HG02981 (cell line): ENCODE measurements at regions not wholly inside any gene's neighbourhood (a gene's known extent, or its start where the extent isn't known, plus 50 kb on each side); places are given as distances from the start of the nearest gene placed in this dataset.

ENCODE experiments used
- ATAC-seq: cut with Tn5 transposase; IDR thresholded peaks from one replicate; pipeline ENCODE4 v1.9.1; 2021; ENCODE audit warnings: mild to moderate bottlenecking, moderate library complexity; ENCODE audit not compliant: unreplicated experiment

DNA sequence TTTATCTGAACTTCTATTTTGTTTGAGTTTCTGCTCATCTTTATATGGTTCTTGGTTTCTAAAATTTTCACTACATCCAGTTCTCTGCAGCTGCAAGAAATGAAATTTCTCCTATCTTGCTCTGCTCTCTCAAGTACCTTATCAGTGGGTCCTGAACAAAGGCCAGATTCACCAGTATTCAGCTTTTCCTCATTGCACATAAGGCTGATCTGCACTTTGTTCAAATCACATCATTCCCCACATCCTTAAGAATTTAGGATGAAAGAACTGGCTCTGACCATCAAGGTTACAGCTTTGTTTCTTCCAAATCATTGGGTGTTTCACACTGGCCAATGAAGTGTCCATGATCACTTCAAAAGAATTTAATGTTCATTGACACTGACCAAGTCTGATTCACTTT is 211.4 kb downstream of the GRIN2B start:
- ATAC-seq = no peak

DNA sequence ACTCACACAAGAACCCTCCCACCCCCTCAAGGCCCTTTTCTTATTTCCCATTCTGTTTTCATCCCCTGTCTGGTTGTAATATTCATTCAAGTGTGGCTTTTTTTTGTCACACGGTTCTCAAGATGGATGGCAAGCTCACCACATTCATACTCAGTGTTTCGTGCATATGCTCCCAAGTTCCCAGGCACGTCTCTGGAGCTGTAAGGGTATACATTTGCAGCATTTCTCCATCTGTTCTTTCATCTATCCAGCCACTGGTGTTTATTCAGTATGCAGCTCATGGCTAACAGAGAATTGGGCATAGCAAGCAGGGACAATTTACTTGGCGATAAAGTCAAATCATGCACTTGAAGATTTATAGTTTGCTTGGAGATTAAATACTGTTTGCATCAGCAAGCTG is 212.1 kb downstream of the GRIN2B start:
- ATAC-seq = no peak

- ATAC-seq = no peak
These were observed 216.7 kb downstream of the GRIN2B start for GRCh38 chr12:13764748-13765147.

GRCh38 chr12:13749389-13749788 is 232.0 kb downstream of the GRIN2B start:
- ATAC-seq = no peak

GRCh38 chr12:13745111-13745860 is 236.1 kb downstream of the GRIN2B start:
- ATAC-seq = no peak

DNA sequence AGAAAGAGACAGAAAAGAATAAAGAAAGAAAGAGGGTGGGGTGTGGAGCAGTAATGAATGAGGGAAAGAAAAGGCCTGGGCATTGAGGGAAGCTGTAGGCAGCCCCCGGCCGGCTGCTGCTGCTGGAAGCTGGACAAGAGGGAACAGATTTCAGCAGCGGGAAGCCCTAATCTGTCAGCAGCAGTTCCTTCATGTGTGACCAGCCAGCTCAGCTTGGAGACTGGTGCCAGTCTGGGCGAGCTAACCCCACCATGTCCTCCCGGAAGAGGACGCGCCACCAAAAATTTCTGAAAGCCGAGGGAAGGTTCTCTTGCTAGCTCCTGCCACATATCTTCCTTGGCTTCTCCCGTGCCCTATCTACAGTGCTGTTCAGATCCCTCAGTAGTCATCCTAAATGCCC is 236.8 kb downstream of the GRIN2B start:
- no peak for ATAC-seq

GRCh38 chr12:13740149-13740545 is 241.3 kb downstream of the GRIN2B start:
- no peak for ATAC-seq

- no peak for ATAC-seq
These were observed 245.7 kb downstream of the GRIN2B start for GRCh38 chr12:13735734-13736133.

- no peak for ATAC-seq
These were observed 246.7 kb downstream of the GRIN2B start for GRCh38 chr12:13734584-13735152.

DNA sequence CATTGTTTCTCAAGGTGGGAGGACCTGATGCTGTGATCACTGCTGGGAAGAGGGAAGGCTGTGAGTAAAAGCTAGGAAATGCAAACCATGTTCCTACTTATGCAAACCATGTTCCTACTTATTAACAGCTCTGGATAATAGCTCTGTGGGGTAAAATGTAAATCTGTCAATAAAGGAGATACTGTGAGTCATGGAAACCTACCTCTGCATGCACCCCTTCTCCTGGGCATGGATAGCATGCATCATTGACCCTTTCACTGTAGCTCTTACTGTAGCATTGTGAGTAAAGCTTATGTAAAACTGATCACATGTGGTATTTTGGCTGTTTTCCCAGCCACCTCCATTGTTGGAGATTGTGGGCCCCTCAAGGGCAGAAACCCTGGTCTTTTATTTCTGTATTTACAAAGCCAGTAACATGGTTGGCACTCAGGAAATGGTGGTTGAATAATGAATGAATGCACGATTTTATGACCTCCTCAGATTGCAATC is 253.7 kb downstream of the GRIN2B start:
- no peak for ATAC-seq

DNA sequence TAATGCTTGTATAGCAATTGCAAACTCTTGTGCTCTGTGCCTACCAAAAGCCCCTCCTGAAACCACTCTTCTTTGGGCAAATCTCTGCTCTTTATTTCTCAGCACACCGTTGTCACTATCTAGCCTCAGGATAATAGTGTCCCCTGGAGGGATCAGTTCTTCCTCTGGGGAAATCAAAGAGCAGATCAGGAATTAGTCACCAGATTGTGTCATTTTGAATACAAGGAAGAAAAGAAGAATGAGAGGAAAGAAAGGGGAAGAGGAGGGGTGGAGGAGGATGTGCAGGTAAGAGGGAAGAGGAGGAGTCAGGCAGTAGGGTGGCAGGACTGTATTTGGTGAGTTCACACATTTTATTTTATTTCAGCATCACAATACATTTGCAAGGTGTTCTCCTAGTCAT is 256.4 kb downstream of the GRIN2B start:
- ATAC-seq = no peak

- no peak for ATAC-seq
These were observed 257.3 kb downstream of the GRIN2B start for GRCh38 chr12:13724136-13724535.

GRCh38 chr12:13719986-13720385 is 261.4 kb downstream of the GRIN2B start:
- no peak for ATAC-seq

- no peak for ATAC-seq
These were observed 263.1 kb downstream of the GRIN2B start for GRCh38 chr12:13718271-13718670.

GRCh38 chr12:13716119-13716518 is 265.3 kb downstream of the GRIN2B start:
- no peak for ATAC-seq

DNA sequence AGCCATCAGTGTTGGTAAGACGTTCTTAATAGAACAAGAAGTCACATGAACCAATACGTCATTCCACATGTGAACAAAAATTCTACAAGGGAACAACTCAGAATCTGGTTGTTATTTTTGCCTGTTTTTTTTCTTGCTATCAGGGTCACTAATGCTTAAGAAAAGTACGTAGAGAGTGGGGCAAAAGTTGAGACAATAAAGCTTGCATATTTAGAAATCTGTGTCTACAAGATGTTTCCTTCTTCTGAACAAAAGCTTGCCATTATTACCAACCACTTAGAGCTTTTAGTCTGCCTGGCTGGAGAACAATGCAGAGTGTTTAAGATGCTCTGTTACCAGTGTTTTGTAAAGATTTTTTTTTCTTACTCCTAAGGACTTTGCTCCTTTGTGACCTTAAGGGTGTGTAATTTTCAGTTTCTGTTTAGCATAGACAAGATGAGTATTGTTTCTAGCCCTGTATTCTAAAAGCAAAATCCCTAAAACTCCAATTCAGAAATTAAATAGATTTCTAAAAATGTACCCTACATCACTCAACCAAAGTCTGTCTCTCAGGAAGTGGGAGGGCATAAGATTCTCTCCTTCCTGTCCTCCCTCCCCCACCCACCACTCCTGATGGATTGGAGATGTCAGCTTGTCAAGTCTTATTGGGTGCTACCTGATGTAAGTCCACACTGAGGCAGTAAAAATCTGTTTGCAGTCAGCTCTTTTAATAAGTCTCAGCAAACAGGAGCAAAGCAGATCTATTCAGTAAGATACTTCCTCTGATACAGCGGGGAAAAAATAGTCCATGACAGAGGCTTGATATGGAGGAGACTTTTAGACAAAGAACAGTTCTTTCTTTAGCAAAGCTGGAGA is 267.6 kb downstream of the GRIN2B start:
- ATAC-seq = no peak

- ATAC-seq = no peak
These were observed 273.6 kb downstream of the GRIN2B start for GRCh38 chr12:13707829-13708228.

GRCh38 chr12:13702381-13702780 is 279.0 kb downstream of the GRIN2B start:
- no peak for ATAC-seq

DNA sequence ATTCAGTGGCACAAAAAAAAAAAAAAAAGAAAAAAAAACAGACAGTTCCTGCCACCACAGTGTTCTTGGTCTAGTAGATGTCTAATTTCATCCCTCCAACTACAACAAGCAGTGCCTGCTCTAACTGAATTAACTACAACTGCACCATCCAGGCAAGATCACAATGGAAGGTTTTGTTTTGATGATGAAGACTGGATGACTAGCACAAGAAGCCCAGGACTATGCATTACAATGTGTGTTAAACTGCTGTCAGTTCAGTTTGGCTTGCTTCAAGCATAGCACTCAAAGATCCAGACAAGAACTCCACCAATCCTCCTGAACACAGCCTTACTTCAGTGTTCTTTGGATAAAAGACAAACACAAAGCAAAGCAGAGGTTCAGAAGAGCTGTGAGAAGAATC is 279.9 kb downstream of the GRIN2B start:
- ATAC-seq = no peak

DNA sequence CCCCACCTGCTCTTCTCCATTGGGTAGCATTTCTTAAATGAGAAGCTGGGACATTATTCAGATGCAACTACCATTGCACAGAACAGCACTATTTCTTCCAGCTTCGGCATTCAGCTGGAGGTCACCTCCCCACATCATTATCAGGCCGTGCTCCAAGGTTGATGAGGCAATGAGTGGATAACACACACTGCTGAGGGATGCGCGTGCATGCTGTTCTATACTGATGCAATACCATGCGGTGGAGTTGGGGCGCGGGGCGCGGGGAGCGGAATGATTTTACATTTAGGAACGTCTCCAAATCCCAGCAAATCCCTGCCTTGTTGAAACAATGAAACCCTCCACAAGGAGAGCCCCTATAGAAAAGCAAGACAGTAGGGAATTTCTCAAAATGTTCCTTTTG is 283.4 kb downstream of the GRIN2B start:
- no peak for ATAC-seq

GRCh38 chr12:13695781-13696180 is 285.6 kb downstream of the GRIN2B start:
- ATAC-seq = no peak

DNA sequence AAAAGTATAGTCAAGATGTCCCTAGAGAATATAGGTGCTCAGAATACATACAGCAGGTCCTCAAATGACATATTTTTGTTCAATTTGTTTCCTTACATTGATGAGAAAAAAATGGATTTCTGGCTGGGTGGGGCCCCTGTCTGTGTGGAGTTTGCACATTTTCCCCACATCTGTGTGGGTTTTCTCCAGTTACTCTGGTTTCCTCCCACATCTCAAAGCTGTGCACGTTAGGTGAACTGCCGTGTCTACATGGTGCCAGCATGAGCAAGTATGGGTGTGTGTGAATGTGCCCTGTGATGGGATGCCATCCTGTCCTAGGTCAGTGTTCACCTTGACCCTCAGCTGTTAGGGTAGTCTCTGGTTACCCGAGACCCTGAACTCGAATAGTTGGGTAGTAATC is 289.1 kb downstream of the GRIN2B start:
- ATAC-seq = no peak
